GM18502 (cell line): ENCODE measurements at regions not wholly inside any gene's neighbourhood (a gene's known extent, or its start where the extent isn't known, plus 50 kb on each side); places are given as distances from the start of the nearest gene placed in this dataset.
A peak's percentile ranks its signal among the peaks of the same experiment; 100 is the strongest.
"Not testable (repeated sequence)": the region's sequence is repeated elsewhere in the genome, so short reads cannot be mapped to it uniquely, and the experiment has no call there.

Experiments used
- ATAC-seq: cut with Tn5 transposase; IDR thresholded peaks from one replicate; pipeline ENCODE4 v1.9.1; 2021; ENCODE audit warnings: mild to moderate bottlenecking; ENCODE audit not compliant: unreplicated experiment, poor library complexity

GRCh38 chr5:90289837-90290236, 119.7 kb downstream of the CETN3 start:
- ATAC-seq, result no peak

DNA sequence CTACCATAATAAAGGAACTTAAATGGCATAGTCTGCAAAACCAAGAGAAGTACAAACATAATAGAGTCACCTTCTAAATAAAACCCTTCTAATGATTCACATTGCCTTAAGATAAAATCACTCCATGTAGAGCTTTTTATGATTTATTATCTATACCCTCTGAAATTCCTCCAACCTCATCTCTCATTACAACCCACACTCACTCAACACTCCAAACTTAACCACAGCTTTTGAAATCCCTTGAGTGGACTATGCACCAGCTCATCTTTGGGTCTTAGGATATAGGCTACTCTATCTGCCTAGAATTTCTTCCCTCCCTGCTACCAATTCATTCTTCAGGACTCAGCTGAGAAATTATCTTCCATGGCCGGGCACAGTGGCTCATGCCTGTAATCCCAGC, 122.5 kb downstream of the CETN3 start:
- no peak for ATAC-seq

GRCh38 chr5:90285581-90285980, 124.0 kb downstream of the CETN3 start:
- no peak for ATAC-seq

DNA sequence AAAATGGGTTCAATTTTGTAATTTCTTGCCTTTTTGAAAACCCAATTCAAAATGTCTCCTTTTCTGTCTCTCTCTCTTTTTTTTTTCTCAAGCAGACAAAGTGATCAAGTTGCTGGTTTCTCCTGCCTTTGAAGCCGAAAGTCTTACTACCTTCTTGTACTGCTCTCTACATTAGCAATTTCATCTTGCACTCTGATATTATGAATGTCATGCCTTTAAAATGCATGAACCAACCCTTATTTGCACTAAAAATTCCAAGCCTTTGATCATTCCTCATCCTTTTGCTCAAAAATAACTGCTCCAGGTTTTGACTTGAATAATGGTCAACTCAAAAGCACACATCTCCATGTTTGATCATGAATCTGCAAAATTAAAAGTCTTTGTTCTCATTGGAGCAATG, 125.2 kb downstream of the CETN3 start:
- ATAC-seq, result no peak

DNA sequence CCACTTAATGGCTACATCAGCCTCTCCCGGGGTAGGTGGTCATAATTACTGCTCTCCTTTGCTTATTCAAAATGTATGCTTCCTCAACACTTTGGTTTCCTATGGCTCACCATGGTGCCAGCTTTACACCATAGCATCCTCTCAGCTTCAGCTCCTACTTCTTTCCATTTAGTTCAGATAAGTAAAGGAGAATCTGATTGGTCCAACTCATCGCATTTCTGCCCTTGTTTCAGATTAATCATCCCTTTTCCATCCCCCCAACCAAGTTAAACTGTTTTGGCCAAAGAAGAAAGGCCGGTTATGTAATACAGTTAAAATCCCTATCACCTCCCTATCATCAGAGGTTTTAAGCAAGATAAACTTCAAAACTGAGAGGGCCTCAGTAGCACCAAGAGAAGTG, 130.5 kb downstream of the CETN3 start:
- ATAC-seq, result no peak

- no peak for ATAC-seq
Measured at GRCh38 chr5:90274216-90274615, 135.3 kb downstream of the CETN3 start.

DNA sequence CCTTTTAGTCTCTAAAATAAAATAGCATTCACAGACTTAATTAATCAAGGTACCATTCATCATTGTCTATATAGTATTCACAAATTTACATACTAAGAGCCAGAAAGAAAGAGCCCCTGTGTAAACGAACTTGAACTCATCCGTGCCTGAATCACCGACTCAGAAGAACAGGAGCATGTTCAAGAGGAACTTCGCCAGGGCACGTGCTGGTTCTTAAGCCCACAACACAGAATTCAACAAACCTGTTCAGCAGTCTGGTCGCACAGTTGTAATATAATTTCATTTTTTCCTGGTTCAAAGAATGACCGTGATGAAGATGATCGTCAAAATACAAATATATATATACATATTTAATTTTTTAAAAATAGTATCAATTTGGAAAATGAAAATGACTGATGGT, 141.9 kb downstream of the CETN3 start:
- no peak for ATAC-seq

DNA sequence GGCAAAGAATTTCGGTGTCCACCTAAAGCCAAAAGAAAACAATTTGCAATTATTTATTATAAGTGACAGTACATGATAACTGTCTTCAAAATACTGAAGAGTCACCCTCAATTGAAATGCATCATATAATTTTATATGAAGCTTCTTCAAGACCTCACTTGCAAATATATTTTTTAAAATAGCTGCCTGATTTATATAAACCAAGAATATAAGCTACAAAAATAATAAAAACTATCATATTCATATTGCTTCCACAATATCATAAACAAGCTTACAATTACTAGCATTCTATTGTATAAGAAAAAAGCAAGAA, 144.1 kb downstream of the CETN3 start:
- ATAC-seq, result no peak

- ATAC-seq, result peak; percentile 65
Measured at GRCh38 chr5:90264689-90265544, 144.6 kb downstream of the CETN3 start.

- ATAC-seq, result no peak
Measured at GRCh38 chr5:90263102-90263820, 146.3 kb downstream of the CETN3 start.

- ATAC-seq, result no peak
Measured at GRCh38 chr5:90251447-90251846, 158.1 kb downstream of the CETN3 start.

- ATAC-seq, result no peak
Measured at GRCh38 chr5:90248640-90249039, 160.9 kb downstream of the CETN3 start.

DNA sequence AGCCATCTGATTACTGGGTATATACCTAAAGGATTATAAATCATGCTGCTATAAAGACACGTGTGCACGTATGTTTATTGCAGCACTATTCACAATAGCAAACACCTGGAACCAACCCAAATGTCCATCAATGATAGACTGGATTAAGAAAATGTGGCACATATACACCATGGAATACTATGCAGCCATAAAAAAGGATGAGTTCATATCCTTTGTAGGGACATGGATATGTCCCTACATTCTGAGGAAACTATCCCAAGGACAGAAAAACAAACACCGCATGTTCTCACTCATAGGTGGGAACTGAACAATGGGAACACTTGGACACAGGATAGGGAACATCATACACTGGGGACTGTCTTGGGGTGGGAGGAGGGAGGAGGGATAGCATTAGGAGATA, 165.7 kb downstream of the CETN3 start:
- ATAC-seq, result not testable (repeated sequence)

- ATAC-seq, result no peak
Measured at GRCh38 chr5:90233476-90233875, 176.1 kb downstream of the CETN3 start.

DNA sequence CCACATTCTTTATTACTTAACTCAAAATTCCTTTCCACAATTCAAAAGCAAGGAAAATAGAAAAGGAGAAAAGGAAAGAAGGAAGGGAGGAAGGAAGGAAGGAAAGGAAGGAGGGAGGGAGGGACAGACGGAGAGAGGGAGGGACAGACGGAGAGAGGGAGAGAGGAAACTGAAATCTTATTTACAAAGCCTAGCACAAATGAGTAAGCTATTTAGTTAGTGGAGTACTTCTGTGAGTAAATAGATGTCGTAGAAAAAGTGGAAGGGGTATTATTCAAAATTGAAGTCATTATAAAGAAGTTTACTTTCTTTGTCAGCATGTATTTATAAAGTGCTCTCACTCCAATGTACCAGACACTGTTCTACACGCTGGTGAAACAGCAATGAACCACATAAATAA, 177.9 kb downstream of the CETN3 start:
- no peak for ATAC-seq

- no peak for ATAC-seq
Measured at GRCh38 chr5:90227683-90228082, 181.9 kb downstream of the CETN3 start.

DNA sequence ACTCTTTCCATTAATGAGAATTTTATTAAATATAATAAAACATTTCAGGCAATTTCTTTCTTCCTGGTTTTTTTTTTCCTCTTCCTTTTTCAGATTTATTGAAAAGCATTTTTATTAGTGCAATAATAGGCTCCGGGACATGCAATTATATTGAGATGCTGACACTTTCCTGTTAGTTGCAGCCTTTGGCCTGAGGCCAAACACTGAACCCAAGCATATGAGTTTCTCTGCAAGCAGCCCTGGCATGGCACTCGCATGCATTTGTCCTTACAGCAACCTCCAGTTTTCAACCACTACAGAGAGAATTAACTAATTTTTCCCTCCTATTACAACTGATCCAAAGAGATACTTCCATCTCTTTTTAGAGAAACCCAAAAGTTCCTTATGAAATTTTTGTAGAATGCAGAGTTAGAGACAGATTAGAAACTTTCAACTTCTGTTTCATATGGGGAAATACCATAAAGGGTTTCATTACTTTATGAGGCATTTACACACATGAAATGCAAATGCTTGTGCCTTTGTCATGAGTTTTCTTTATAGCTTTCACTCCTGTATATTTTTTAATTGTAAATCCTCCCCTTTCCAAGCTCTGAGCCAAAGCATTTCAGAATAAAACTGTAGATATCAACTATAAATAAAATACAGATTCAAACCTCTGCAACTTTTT, 183.0 kb downstream of the CETN3 start:
- no peak for ATAC-seq

GRCh38 chr5:90224342-90224741, 185.2 kb downstream of the CETN3 start:
- no peak for ATAC-seq

DNA sequence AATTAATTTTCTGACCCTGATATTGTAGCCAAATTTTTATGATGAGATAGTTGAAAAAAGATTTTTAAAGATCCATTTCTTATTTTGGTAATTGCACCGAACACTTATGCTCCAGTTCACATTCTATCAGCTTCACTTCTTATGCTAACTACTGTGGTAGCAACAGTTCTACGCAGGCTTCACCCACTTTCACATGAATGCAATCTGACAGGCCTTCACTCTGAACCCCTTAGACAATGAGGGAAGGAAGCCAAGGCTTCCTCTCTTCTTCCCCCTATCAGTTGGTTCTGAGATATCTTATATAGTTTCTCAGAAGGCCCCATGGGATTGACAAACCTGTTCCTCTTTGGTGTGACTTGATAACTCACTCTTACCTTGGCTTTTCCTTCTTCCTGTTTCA, 185.8 kb downstream of the CETN3 start:
- ATAC-seq, result no peak

- no peak for ATAC-seq
Measured at GRCh38 chr5:90221951-90222350, 187.6 kb downstream of the CETN3 start.

- no peak for ATAC-seq
Measured at GRCh38 chr5:90220554-90220953, 189.0 kb downstream of the CETN3 start.
